ENCODE measurements at regions not wholly inside any gene's neighbourhood (a gene's known extent, or its start where the extent isn't known, plus 50 kb on each side); places are given as distances from the start of the nearest gene placed in this dataset.

GRCh38 chr11:15854245-15854644 is 502.1 kb downstream of the SOX6 start:
- no peaks in the 10 kb centered on the region for H3K36me3 Mint-ChIP-seq
- no peak overlapping the region for H3K4me3 Mint-ChIP-seq

GRCh38 chr11:15858881-15859280 is 497.5 kb downstream of the SOX6 start:
- peaks cover 0 to 12% (median 7%) of the 10 kb centered on the region in 6 donors for H3K9me3 Mint-ChIP-seq
- peaks cover 0 to 1% (median 0%) of the 10 kb centered on the region in 3 donors for H3K27me3 Mint-ChIP-seq (ENCODE audit: low read depth in 3 of 3)
- H3K4me3 Mint-ChIP-seq, result no peak overlapping the region
- H3K4me1 Mint-ChIP-seq, result no peaks in the 10 kb centered on the region
- DNase-seq, result no peak
- H3K36me3 Mint-ChIP-seq, result no peaks in the 10 kb centered on the region
- no peak overlapping the region for H3K27ac Mint-ChIP-seq

More at GRCh38 chr11:15854245-15854644, 502.1 kb downstream of the SOX6 start:
- DNase-seq, result no peak
- Mint-ChIP-seq H3K4me1 (no peaks in the 10 kb centered on the region), H3K27me3 (ENCODE audit: low read depth in 3 of 3) (peaks cover 0 to 4% (median 0%) of the 10 kb centered on the region in 3 donors), H3K9me3 (peaks cover 0 to 4% (median 0%) of the 10 kb centered on the region in 6 donors), H3K27ac (no peak overlapping the region)

- Mint-ChIP-seq H3K27ac (no peak overlapping the region), H3K4me1 (no peaks in the 10 kb centered on the region), H3K9me3 (peaks cover 0 to 12% (median 6%) of the 10 kb centered on the region in 6 donors), H3K4me3 (no peak overlapping the region), H3K27me3 (ENCODE audit: low read depth in 3 of 3) (peaks cover 0 to 1% (median 0%) of the 10 kb centered on the region in 3 donors), H3K36me3 (no peaks in the 10 kb centered on the region)
- no peak for DNase-seq
Observed at GRCh38 chr11:15859411-15859810, 496.9 kb downstream of the SOX6 start.

- Mint-ChIP-seq H3K36me3 (no peaks in the 10 kb centered on the region), H3K4me1 (no peaks in the 10 kb centered on the region), H3K4me3 (no peak overlapping the region), H3K9me3 (peaks cover 0 to 12% (median 6%) of the 10 kb centered on the region in 6 donors), H3K27me3 (ENCODE audit: low read depth in 3 of 3) (peaks cover 0 to 1% (median 0%) of the 10 kb centered on the region in 3 donors), H3K27ac (no peak overlapping the region)
- DNase-seq, result no peak
Observed at GRCh38 chr11:15861256-15861655, 495.1 kb downstream of the SOX6 start.

- Mint-ChIP-seq H3K36me3 (no peaks in the 10 kb centered on the region), H3K27me3 (ENCODE audit: low read depth in 3 of 3) (peaks cover 0 to 1% (median 0%) of the 10 kb centered on the region in 3 donors), H3K27ac (no peak overlapping the region), H3K4me1 (no peaks in the 10 kb centered on the region), H3K4me3 (no peak overlapping the region), H3K9me3 (peaks cover 0 to 12% (median 6%) of the 10 kb centered on the region in 6 donors)
- no peak for DNase-seq
Observed at GRCh38 chr11:15863411-15863810, 492.9 kb downstream of the SOX6 start.

GRCh38 chr11:15864026-15864805 is 492.1 kb downstream of the SOX6 start:
- DNase-seq, result no peak
- no peak overlapping the region for H3K4me3 Mint-ChIP-seq
- H3K36me3 Mint-ChIP-seq, result no peaks in the 10 kb centered on the region
- no peak overlapping the region for H3K27ac Mint-ChIP-seq
- H3K9me3 Mint-ChIP-seq, result peaks cover 0 to 12% (median 6%) of the 10 kb centered on the region in 6 donors
- no peaks in the 10 kb centered on the region for H3K4me1 Mint-ChIP-seq
- H3K27me3 Mint-ChIP-seq (ENCODE audit: low read depth in 3 of 3), result peaks cover 0 to 2% (median 0%) of the 10 kb centered on the region in 3 donors

- H3K4me3 Mint-ChIP-seq, result no peak overlapping the region
- no peaks in the 10 kb centered on the region for H3K36me3 Mint-ChIP-seq
- H3K27ac Mint-ChIP-seq, result no peak overlapping the region
Observed at GRCh38 chr11:15865212-15865987, 490.9 kb downstream of the SOX6 start.

GRCh38 chr11:15867871-15868270 is 488.5 kb downstream of the SOX6 start:
- Mint-ChIP-seq H3K36me3 (no peaks in the 10 kb centered on the region), H3K27me3 (ENCODE audit: low read depth in 3 of 3) (peaks cover 0 to 1% (median 0%) of the 10 kb centered on the region in 3 donors), H3K4me3 (no peak overlapping the region), H3K27ac (no peak overlapping the region), H3K4me1 (no peaks in the 10 kb centered on the region), H3K9me3 (peaks cover 0 to 1% (median 0%) of the 10 kb centered on the region in 6 donors)
- no peak for DNase-seq

More at GRCh38 chr11:15865212-15865987, 490.9 kb downstream of the SOX6 start:
- DNase-seq, result no peak
- peaks cover 0 to 3% (median 0%) of the 10 kb centered on the region in 3 donors for H3K27me3 Mint-ChIP-seq (ENCODE audit: low read depth in 3 of 3)
- H3K4me1 Mint-ChIP-seq, result no peaks in the 10 kb centered on the region
- peaks cover 0 to 9% (median 4%) of the 10 kb centered on the region in 6 donors for H3K9me3 Mint-ChIP-seq

GRCh38 chr11:15870911-15871310 is 485.4 kb downstream of the SOX6 start:
- H3K4me3 Mint-ChIP-seq, result no peak overlapping the region
- no peaks in the 10 kb centered on the region for H3K36me3 Mint-ChIP-seq
- no peak overlapping the region for H3K27ac Mint-ChIP-seq
- no peaks in the 10 kb centered on the region for H3K4me1 Mint-ChIP-seq
- peaks cover 0 to 1% (median 0%) of the 10 kb centered on the region in 6 donors for H3K9me3 Mint-ChIP-seq
- DNase-seq, result no peak
- peaks cover 0 to 1% (median 0%) of the 10 kb centered on the region in 3 donors for H3K27me3 Mint-ChIP-seq (ENCODE audit: low read depth in 3 of 3)

- H3K36me3 Mint-ChIP-seq, result no peaks in the 10 kb centered on the region
- no peak overlapping the region for H3K27ac Mint-ChIP-seq
- peaks cover 0 to 1% (median 0%) of the 10 kb centered on the region in 3 donors for H3K27me3 Mint-ChIP-seq (ENCODE audit: low read depth in 3 of 3)
- H3K4me3 Mint-ChIP-seq, result no peak overlapping the region
- no peak for DNase-seq
- H3K9me3 Mint-ChIP-seq, result peaks cover 0 to 1% (median 0%) of the 10 kb centered on the region in 6 donors
- H3K4me1 Mint-ChIP-seq, result no peaks in the 10 kb centered on the region
Observed at GRCh38 chr11:15871904-15872626, 484.3 kb downstream of the SOX6 start.

- no peak overlapping the region for H3K4me3 Mint-ChIP-seq
- no peaks in the 10 kb centered on the region for H3K36me3 Mint-ChIP-seq
- no peak overlapping the region for H3K27ac Mint-ChIP-seq
- H3K9me3 Mint-ChIP-seq, result peaks cover 0 to 2% (median 0%) of the 10 kb centered on the region in 6 donors
- DNase-seq, result no peak
- peaks cover 0 to 1% (median 0%) of the 10 kb centered on the region in 3 donors for H3K27me3 Mint-ChIP-seq (ENCODE audit: low read depth in 3 of 3)
- H3K4me1 Mint-ChIP-seq, result no peaks in the 10 kb centered on the region
Observed at GRCh38 chr11:15873501-15873900, 482.8 kb downstream of the SOX6 start.

- H3K36me3 Mint-ChIP-seq, result no peaks in the 10 kb centered on the region
- H3K27ac Mint-ChIP-seq, result no peak overlapping the region
- H3K4me1 Mint-ChIP-seq, result no peaks in the 10 kb centered on the region
- peaks cover 0 to 4% (median 0%) of the 10 kb centered on the region in 6 donors for H3K9me3 Mint-ChIP-seq
- H3K4me3 Mint-ChIP-seq, result no peak overlapping the region
- no peak for DNase-seq
- H3K27me3 Mint-ChIP-seq (ENCODE audit: low read depth in 3 of 3), result no peaks in the 10 kb centered on the region
Observed at GRCh38 chr11:15874704-15875103, 481.6 kb downstream of the SOX6 start.

GRCh38 chr11:15875393-15875792 is 481.0 kb downstream of the SOX6 start:
- Mint-ChIP-seq H3K9me3 (peaks cover 0 to 4% (median 0%) of the 10 kb centered on the region in 6 donors), H3K27ac (no peak overlapping the region), H3K4me3 (no peak overlapping the region), H3K27me3 (ENCODE audit: low read depth in 3 of 3) (no peaks in the 10 kb centered on the region), H3K36me3 (no peaks in the 10 kb centered on the region), H3K4me1 (no peaks in the 10 kb centered on the region)
- no peak for DNase-seq
